SH-SY5Y (cell line): ENCODE measurements at regions not wholly inside any gene's neighbourhood (a gene's known extent, or its start where the extent isn't known, plus 50 kb on each side); places are given as distances from the start of the nearest gene placed in this dataset.

Source experiments
- GATA2 ChIP-seq: IDR thresholded peaks from 2 replicates; pipeline ENCODE4 v1.6.1; 2011; ENCODE audit warnings: mild to moderate bottlenecking, low read depth, low read length
- GATA3 ChIP-seq: IDR thresholded peaks from 2 replicates; pipeline ENCODE4 v1.6.1; 2011; ENCODE audit warnings: low read depth, mild to moderate bottlenecking, low read length, moderate library complexity

- no peak for TF ChIP-seq GATA2
- TF ChIP-seq GATA3 = no peak
These were observed 367.1 kb downstream of the ZEB2 start for GRCh38 chr2:144152817-144153271.

DNA sequence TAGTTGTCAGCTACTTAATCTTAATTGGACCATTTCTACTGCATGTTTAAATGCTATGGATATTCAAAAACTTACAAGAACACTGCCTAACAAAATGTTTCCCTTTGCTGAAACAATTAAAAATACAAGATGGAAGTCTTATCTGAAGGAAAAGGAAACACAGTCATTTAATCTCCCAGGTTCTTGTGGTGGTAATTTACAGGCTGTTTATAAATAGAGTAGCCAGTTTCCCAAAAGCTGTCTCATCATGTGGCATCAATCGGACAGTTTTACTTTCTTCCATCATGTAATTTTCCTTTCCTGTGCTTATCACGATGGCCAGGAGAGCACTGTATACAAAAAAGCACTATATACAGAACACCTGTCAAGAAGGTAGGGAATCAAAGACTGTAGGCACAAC lies 368.1 kb downstream of the ZEB2 start:
- TF ChIP-seq GATA3 (no peak), GATA2 (no peak)

- TF ChIP-seq GATA3 (no peak), GATA2 (no peak)
These were observed 368.5 kb downstream of the ZEB2 start for GRCh38 chr2:144151405-144151804.

- no peak for TF ChIP-seq GATA3
- no peak for TF ChIP-seq GATA2
These were observed 372.6 kb downstream of the ZEB2 start for GRCh38 chr2:144147356-144147755.

DNA sequence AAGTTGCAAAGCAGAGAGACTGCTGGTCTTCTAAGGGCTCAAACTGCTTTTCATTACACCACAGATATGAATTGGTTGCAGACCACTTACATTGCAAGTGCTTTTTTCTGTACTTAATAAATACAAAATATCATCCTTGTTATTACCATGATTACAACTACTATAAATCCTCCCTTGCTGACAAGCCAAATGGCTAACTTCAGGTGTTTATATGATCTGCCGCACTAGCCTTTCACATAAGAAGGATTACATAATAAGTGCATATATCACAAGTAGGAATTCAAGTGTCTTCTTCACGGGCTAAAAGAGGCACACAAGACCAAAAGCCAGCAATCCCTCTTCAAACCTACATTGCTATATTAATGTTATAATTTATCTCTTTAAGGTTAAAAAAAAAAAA lies 373.0 kb downstream of the ZEB2 start:
- no peak for TF ChIP-seq GATA2
- TF ChIP-seq GATA3 = no peak

DNA sequence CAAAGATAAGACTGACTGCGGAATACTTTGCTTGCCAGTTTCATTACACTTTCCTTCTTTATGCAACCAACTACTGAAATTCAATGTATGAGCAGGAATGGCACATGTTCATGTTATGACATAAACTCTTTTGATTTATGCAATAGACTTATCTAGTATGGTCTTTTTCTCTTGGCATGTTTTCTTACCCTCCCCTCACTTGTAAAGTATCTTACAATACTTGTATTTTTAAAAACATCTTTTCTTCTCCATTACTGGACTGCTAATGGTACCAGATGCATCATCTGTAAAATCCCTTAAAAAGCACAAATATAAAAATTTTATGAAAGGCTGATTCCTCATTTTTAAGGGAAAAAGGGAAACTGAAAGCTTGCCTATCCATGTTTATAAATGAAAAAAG lies 373.8 kb downstream of the ZEB2 start:
- TF ChIP-seq GATA3 (no peak), GATA2 (no peak)

GRCh38 chr2:144143294-144144151 lies 376.4 kb downstream of the ZEB2 start:
- TF ChIP-seq GATA2 = no peak
- TF ChIP-seq GATA3 = no peak

- no peak for TF ChIP-seq GATA3
These were observed 379.0 kb downstream of the ZEB2 start for GRCh38 chr2:144140891-144141290.

- no peak for TF ChIP-seq GATA3
- TF ChIP-seq GATA2 = no peak
These were observed 382.1 kb downstream of the ZEB2 start for GRCh38 chr2:144137705-144138428.

- TF ChIP-seq GATA2 (no peak), GATA3 (no peak)
These were observed 382.6 kb downstream of the ZEB2 start for GRCh38 chr2:144137272-144137671.

- no peak for TF ChIP-seq GATA3
- no peak for TF ChIP-seq GATA2
These were observed 383.5 kb downstream of the ZEB2 start for GRCh38 chr2:144136297-144137010.

- no peak for TF ChIP-seq GATA2
- no peak for TF ChIP-seq GATA3
These were observed 385.8 kb downstream of the ZEB2 start for GRCh38 chr2:144133936-144134665.

DNA sequence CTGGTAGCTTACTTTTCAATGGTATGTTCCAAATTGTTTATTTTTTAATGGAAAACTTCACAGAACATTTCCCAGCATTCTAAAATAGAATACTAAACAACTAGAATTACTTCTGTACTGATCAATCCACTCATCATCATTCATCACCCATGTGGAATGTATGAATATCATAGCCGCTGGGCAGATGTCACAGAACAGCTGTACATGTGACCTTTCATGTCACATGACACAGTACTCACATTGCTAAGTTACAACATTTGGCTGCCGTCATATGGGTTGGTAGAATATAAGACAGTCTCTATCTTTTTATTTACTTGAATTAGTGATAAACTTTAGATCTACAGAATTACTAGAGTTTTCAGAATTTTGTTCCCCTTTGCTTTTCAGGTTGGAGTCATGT lies 387.6 kb downstream of the ZEB2 start:
- TF ChIP-seq GATA2 = no peak
- no peak for TF ChIP-seq GATA3

DNA sequence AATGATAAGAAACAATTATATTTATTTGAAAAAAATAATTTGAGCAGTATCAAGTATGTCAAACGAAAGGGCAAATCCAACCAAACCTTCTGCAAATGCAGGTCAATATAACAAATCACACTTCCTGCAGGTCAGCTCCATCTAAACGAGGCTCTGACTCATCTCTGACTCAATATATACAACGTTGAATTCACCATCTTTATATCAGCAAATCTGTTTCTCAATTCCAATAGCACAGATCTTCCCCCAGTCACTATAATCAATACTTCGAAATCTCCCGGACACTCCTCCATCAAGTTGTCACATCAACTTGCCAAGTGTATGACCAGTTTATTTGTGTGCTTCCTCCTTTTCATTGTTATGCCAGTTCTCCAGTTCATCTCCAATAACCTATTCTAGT lies 388.9 kb downstream of the ZEB2 start:
- TF ChIP-seq GATA3 (no peak), GATA2 (no peak)

DNA sequence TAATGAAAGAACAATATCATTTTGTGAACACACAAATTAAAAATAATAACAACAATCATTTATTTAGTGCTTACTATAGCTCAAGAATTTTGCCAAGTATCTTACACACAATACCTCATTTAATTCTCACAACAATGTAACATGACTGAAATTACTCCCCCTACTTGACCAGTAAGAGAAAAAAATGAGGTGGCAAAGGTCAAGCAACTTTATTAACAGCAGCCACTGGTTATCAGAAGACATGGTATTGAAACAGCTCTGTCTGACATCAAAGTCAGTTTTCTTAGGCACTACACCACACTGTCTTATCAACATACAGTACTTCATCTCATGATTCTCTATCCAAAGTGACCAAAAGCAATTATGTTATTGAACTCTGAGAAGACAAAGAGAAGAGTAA lies 389.4 kb downstream of the ZEB2 start:
- TF ChIP-seq GATA3 (no peak), GATA2 (no peak)
